AG10803 (cell line): ENCODE measurements at regions not wholly inside any gene's neighbourhood (a gene's known extent, or its start where the extent isn't known, plus 50 kb on each side); places are given as distances from the start of the nearest gene placed in this dataset.
"Not testable (repeated sequence)": the region's sequence is repeated elsewhere in the genome, so short reads cannot be mapped to it uniquely, and the experiment has no call there.

Source experiments
- DNase-seq: peaks from one replicate; pipeline ENCODE4 v3.0.0; 2010; ENCODE audit warnings: low read depth
- H3K4me3 ChIP-seq: 2 replicates; pipeline ENCODE4 v1.5.1; 2011; ENCODE audit warnings: mild to moderate bottlenecking, low read length, control low read depth
- TF ChIP-seq, protein P1 (sequence below): conservative IDR thresholded peaks from 2 replicates; pipeline ENCODE4 v1.5.1; 2011; ENCODE audit warnings: mild to moderate bottlenecking, low read length, control low read depth, inconsistent platforms

- TF ChIP-seq, protein P1, sequence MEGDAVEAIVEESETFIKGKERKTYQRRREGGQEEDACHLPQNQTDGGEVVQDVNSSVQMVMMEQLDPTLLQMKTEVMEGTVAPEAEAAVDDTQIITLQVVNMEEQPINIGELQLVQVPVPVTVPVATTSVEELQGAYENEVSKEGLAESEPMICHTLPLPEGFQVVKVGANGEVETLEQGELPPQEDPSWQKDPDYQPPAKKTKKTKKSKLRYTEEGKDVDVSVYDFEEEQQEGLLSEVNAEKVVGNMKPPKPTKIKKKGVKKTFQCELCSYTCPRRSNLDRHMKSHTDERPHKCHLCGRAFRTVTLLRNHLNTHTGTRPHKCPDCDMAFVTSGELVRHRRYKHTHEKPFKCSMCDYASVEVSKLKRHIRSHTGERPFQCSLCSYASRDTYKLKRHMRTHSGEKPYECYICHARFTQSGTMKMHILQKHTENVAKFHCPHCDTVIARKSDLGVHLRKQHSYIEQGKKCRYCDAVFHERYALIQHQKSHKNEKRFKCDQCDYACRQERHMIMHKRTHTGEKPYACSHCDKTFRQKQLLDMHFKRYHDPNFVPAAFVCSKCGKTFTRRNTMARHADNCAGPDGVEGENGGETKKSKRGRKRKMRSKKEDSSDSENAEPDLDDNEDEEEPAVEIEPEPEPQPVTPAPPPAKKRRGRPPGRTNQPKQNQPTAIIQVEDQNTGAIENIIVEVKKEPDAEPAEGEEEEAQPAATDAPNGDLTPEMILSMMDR, result no peak
- no peak overlapping the region for H3K4me3 ChIP-seq
- no peak for DNase-seq
These were observed 855.3 kb downstream of the TBL1XR1 start for GRCh38 chr3:176341963-176342362.

DNA sequence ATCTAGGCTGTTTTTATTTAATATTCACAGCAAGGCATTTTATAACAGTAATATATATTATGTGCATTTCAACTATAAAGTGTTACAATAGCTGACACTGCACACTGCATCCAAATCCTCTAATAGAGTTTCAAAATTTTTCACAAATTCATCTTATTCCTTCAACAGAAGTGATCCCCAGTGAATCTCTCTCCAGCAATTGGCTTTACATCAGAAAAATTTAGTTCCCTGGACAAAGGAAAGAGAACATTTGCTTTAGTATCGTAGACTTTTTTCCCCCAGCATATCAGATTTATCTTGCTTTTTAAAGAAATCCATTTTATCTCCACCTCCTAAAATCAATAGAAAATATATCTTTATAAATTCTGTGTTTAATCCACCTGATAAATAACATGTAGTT lies 868.6 kb downstream of the TBL1XR1 start:
- no peak for DNase-seq
- H3K4me3 ChIP-seq, result no peak overlapping the region
- TF ChIP-seq, protein P1, result no peak

GRCh38 chr3:176328198-176328597 lies 869.1 kb downstream of the TBL1XR1 start:
- DNase-seq, result no peak
- TF ChIP-seq, protein P1, result no peak
- H3K4me3 ChIP-seq, result no peak overlapping the region

GRCh38 chr3:176326894-176327490 lies 870.3 kb downstream of the TBL1XR1 start:
- H3K4me3 ChIP-seq, DNase-seq: not testable (repeated sequence)

DNA sequence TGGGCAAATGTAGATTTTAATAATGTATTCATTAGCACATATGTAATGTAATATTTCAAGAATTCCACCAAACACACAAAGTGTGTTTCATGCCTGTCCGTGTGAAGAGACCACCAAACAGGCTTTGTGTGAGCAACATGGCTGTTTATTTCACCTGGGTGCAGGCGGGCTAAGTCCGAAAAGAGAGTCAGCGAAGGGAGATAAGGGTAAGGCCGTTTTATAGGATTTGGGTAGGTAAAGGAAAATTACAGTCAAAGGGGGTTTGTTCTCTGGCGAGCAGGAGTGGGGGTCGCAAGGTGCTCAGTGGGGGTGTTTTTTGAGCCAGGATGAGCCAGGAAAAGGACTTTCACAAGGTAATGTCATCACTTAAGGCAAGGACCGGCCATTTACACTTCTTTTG lies 875.8 kb downstream of the TBL1XR1 start:
- H3K4me3 ChIP-seq, DNase-seq: not testable (repeated sequence)

GRCh38 chr3:176321099-176321498 lies 876.2 kb downstream of the TBL1XR1 start:
- TF ChIP-seq, protein P1, result no peak
- no peak for DNase-seq
- no peak overlapping the region for H3K4me3 ChIP-seq

- no peak overlapping the region for H3K4me3 ChIP-seq
- no peak for DNase-seq
These were observed 883.9 kb downstream of the TBL1XR1 start for GRCh38 chr3:176313426-176313825.

GRCh38 chr3:176310641-176311040 lies 886.6 kb downstream of the TBL1XR1 start:
- TF ChIP-seq, protein P1, result no peak
- H3K4me3 ChIP-seq, result no peak overlapping the region
- DNase-seq, result no peak

More at GRCh38 chr3:176313426-176313825, 883.9 kb downstream of the TBL1XR1 start:
- TF ChIP-seq, protein P1, result no peak
